Fibroblast of lung (primary cell): ENCODE measurements at regions not wholly inside any gene's neighbourhood (a gene's known extent, or its start where the extent isn't known, plus 50 kb on each side); places are given as distances from the start of the nearest gene placed in this dataset.

ENCODE experiments used
- EZH2 ChIP-seq: IDR thresholded peaks from 2 replicates; pipeline ENCODE4 v1.5.1; 2012; ENCODE audit warnings: low read length, control low read depth, mild to moderate bottlenecking; ENCODE audit errors: missing control alignments
- TF ChIP-seq, protein P1 (sequence below), 2 donors: IDR thresholded peaks in 1 of 2; conservative IDR thresholded peaks in 1 of 2; 1 replicate in 1 of 2; 2 replicates in 1 of 2; pipeline ENCODE4 v1.5.1; 2011 to 2012; ENCODE audit warnings: low read length in 2 of 2, control low read depth in 1 of 2, inconsistent platforms in 1 of 2, low read depth in 1 of 2, mild to moderate bottlenecking in 1 of 2

DNA sequence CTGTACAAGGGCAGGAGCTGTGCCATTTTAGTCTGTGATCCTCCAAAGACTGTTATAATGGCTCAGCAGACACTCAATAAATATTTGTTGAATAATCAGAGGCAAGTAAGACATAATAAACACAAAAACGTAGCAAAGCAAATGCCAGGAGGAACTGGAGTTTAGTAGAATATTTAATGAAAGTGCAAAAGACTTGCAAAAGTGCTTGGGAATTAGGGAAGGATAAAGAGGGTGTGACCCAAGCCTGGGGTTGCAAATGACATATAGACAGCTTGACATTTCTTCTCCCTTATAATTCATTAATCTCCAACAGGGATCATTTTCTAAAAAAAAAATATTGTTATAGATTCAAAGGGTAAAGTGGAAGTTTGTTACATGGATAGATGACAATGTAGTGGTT lies 212.7 kb upstream of the PGR start:
- TF ChIP-seq, protein P1, sequence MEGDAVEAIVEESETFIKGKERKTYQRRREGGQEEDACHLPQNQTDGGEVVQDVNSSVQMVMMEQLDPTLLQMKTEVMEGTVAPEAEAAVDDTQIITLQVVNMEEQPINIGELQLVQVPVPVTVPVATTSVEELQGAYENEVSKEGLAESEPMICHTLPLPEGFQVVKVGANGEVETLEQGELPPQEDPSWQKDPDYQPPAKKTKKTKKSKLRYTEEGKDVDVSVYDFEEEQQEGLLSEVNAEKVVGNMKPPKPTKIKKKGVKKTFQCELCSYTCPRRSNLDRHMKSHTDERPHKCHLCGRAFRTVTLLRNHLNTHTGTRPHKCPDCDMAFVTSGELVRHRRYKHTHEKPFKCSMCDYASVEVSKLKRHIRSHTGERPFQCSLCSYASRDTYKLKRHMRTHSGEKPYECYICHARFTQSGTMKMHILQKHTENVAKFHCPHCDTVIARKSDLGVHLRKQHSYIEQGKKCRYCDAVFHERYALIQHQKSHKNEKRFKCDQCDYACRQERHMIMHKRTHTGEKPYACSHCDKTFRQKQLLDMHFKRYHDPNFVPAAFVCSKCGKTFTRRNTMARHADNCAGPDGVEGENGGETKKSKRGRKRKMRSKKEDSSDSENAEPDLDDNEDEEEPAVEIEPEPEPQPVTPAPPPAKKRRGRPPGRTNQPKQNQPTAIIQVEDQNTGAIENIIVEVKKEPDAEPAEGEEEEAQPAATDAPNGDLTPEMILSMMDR (conservative IDR thresholded peaks at IDR 0.05 in 1 of 2, IDR thresholded peaks at IDR 0.05 in 1 of 2; ENCODE audit: low read depth in 1 of 2, low read length in 2 of 2), result no peak
- TF ChIP-seq EZH2, result no peak
